OCI-LY7 (cell line): ENCODE measurements at regions not wholly inside any gene's neighbourhood (a gene's known extent, or its start where the extent isn't known, plus 50 kb on each side); places are given as distances from the start of the nearest gene placed in this dataset.

Experiments
- EZH2phosphoT487 ChIP-seq: fragments of 200-600 bp; sonication (generic); IDR thresholded peaks from 2 replicates; pipeline ENCODE4 v1.6.1; 2018; ENCODE audit warnings: low read depth, borderline replicate concordance, mild to moderate bottlenecking, mixed run types, antibody characterized with exemption, low read length, moderate library complexity, mixed read lengths
- TF ChIP-seq, protein P1 (sequence below): fragments of 200-600 bp; sonication (generic); conservative IDR thresholded peaks from 2 replicates; pipeline ENCODE4 v1.5.1; 2014; ENCODE audit warnings: mild to moderate bottlenecking, antibody characterized with exemption, low read length, moderate library complexity, mixed read lengths

DNA sequence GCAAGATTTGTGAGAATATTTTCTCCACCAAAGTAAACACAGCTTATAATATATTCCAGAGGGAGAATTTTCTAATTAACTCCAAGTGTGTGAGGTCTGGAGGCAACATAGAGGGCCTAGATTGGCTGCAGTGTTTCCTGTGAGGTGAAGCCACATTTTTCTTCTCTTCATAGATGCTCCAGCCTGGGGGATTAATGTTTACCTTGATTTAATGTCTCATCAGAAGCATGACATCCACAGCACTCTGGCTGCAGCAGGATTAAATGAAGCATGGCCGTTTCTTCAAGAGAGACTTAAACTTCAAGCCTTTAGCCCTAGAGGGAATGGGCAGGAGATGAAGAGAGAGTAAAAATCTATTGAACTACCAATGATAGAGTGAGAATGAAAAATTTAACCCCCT, 137.9 kb upstream of the ZBTB20 start:
- TF ChIP-seq, protein P1, sequence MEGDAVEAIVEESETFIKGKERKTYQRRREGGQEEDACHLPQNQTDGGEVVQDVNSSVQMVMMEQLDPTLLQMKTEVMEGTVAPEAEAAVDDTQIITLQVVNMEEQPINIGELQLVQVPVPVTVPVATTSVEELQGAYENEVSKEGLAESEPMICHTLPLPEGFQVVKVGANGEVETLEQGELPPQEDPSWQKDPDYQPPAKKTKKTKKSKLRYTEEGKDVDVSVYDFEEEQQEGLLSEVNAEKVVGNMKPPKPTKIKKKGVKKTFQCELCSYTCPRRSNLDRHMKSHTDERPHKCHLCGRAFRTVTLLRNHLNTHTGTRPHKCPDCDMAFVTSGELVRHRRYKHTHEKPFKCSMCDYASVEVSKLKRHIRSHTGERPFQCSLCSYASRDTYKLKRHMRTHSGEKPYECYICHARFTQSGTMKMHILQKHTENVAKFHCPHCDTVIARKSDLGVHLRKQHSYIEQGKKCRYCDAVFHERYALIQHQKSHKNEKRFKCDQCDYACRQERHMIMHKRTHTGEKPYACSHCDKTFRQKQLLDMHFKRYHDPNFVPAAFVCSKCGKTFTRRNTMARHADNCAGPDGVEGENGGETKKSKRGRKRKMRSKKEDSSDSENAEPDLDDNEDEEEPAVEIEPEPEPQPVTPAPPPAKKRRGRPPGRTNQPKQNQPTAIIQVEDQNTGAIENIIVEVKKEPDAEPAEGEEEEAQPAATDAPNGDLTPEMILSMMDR = no peak
- no peak for TF ChIP-seq EZH2phosphoT487
